GM21423 (cell line): ENCODE measurements at regions not wholly inside any gene's neighbourhood (a gene's known extent, or its start where the extent isn't known, plus 50 kb on each side); places are given as distances from the start of the nearest gene placed in this dataset.
"Not testable (repeated sequence)": the region's sequence is repeated elsewhere in the genome, so short reads cannot be mapped to it uniquely, and the experiment has no call there.

Experiments
- ATAC-seq: cut with Tn5 transposase; IDR thresholded peaks from one replicate; pipeline ENCODE4 v1.9.1; 2021; ENCODE audit warnings: mild to moderate bottlenecking, moderate library complexity; ENCODE audit not compliant: unreplicated experiment

DNA sequence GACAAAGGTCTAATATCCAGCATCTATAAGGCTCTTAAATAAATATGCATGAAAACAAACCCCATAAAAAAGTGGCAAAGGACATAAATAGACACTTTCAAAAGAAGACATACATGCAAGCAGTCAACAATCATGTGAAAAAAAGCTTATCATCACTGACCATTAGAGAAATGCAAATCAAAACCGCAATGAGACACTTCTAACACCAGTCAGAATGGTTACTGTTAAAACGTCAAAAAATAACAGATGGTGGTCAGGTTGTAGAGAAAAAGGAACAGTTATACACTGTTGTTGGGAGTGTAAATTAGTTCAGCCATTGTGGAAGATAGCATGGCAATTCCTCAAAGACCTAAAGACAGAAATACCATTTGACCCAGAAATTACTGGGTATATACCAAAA lies 440.7 kb upstream of the KCNMB2 start:
- ATAC-seq = no peak

DNA sequence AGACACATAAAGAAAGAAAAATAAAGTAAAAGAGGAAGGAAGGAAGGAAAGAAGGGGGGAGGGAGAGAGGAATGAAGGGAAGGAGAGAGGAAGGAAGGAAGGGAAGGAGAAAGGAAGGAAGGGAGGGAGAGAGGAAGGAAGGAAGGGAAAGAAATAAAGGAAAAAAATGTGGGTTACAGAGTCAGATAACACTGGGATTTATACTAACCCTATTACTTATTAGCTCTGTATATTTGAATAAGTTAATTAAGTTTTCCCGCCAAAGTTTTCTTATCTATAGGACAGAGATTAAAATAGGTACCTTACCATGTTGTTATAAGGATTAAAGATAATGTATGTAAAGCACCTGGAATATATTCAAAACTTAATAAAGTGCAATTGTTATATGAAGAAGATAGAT lies 439.3 kb upstream of the KCNMB2 start:
- ATAC-seq = no peak

DNA sequence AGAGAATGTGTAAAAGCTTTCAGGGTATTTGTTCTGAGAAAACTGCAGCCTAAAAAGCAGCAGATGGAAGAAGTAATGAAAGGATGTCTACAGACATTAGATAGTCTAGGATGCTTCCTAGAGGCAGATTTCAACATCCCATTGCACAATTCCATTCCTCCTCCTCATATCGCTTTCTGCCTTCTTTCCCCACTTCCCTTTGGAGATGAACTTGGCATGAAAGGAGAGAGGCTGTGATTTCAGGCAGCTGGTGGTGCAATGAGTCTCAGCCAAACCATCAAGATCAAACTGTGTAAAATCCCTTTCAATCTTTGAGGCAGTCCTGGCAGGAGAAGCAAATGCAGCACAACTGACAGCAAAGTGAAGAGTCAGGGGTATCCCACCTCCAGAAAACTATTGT lies 438.7 kb upstream of the KCNMB2 start:
- ATAC-seq = no peak

DNA sequence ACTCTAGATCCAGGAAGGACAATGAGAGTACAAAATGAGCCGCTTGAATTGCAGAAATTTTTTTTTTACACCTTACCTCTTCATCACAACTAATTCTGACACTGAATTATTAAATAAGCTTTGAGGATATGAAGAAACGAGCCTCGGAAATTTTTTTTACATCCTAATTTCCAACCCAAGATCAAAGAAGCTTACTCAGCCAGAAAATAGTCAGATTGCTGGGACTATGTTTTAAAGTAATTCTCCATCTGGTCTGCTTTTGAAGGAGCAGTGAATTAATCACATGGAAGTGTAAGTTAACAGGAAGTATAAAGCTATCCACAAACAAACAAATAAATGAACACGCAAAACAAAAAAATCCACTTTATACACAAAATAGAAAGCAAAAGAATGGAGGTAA lies 437.0 kb upstream of the KCNMB2 start:
- no peak for ATAC-seq

DNA sequence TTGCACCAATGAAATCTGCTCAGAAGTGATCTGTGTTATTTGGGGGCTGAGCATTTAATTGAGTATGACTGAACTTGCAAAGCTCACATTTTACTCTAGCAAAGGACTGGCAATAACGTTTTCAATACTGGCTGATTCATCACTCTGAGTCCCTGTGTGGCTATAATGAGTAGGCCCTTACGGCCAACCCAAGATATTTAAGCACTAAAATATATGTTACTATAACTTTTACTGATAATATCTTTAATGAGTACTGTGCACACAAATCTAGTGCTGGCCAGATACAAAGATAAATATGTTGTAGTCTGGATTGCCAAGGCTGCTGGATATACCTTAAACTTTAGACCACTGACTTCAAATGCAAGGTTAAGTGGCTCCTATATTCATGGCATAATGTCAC lies 436.4 kb upstream of the KCNMB2 start:
- ATAC-seq = no peak

DNA sequence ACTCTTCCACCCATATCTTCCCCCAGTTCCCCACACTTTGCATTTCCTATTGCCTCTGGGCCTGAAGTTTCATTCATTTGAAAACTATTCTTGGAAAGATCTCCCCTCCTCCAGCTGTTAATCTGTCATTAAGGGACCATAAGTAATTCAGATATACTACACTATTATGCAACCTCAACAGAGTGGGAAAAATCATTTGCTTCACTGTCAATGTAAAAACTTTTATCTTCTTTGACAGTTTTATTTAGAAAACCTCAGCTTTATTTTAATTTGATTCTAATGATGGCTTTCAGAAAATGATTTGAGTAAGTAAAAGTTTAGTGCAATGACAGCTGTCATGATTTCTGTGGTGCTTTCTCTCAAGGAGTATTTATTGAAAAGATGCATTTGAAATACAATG lies 435.3 kb upstream of the KCNMB2 start:
- ATAC-seq = no peak

DNA sequence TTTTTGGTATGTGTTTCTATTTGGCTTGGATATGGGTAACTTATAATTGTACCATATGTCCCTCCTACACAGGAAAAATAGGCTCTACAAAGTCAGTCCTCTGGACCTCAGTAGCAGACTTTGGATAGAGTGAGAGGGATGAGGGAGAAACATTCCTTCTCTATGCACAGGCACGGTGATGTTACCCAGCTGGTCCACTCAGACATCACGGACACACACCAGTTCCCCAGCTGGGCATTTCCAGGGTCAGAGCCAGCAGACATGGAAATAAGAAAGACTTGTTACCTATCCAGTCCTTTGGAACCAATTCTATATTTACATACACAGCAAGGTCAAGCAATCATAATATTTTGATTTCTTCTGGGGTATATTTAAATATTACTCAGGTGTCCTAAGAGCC lies 433.1 kb upstream of the KCNMB2 start:
- no peak for ATAC-seq

DNA sequence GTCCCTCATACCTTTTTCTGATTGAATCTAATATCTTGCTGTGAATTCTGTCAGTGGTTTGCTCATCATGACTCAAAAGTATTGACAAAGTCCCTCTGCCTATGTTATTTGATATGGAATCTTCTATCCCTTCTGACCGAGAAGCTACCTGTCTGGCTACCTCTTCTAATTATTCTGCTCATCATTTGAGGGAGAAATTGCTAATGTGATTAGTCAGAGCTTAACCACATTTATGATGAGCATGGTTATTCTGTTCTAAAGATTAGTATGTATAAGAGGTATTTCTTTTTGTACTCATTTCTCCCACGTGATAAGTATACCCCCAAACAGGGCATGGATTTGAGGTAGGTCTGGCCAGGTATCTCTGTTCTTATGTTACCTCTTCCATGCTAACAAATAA lies 428.4 kb upstream of the KCNMB2 start:
- no peak for ATAC-seq

DNA sequence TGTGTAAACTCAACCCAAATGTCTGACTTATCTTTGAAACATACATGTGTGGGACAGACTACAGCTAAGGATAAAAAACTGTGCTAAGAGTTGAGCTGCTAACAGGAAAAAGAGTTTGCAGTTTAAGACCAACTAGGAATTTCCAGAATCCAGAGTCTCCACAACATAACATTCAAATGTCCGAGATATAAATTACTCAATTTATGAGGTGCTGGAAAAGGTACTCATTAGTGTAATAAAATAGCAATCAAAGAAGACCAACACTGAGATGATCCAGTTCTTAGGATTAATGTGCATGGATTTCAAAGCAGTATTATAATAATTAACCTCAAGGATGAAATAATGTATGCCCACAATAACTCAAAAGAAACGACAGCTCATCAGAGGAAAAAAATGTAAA lies 426.5 kb upstream of the KCNMB2 start:
- ATAC-seq = no peak

DNA sequence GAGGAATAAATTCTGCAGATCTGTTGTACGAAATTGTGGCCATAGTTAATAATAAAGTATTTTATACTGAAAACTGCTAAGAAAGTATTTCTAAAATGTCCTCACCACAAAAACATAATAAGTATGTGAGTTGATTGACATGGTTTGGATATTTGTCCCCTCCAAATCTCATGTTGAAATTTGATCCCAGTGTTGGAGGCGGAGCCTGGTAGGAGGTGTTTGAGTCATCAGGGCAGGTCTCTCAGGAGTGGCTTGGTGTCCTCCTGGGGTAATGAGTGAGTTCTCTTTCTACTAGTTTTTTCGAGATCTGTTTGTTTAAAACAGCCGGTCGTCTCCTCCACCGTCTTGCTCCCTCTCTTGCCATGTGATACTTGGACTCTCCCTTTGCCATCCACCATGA lies 424.1 kb upstream of the KCNMB2 start:
- ATAC-seq = no peak

DNA sequence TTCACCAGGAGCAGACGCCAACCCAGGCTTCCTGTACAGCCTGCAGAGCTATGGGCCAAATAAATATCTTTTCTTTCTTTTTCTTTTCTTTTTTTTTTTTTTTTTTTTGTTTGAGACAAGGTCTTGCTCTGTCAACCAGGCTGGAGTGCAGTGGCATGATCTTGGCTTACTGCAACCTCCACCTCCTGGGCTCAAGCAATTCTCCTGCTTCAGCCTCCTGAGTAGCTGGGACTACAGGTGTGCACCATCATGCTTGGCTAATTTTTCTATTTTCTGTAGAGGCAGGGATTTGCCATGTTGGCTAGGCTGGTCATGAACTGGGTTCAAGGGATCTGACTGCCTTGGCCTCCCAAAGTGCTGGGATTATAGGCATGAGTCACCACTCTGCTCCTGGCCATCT lies 423.7 kb upstream of the KCNMB2 start:
- not testable (repeated sequence) for ATAC-seq

DNA sequence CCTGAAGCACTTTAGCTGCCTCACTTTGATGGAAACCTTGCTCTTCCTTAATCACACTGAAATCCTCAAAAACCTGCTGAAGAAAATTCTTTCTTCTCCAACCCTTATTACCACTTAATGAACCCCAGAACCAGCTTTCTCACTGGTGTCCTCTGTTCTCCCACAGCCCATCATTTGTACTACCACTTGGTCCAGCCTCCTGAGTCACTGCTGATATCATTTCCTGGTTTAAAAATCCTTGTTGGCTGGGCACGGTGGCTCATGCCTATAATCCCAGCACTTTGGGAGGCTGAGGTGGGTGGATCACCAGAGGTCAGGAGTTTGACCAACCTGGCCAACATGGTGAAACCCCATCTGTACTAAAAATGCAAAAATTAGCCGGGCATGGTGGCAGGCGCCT lies 418.6 kb upstream of the KCNMB2 start:
- no peak for ATAC-seq

DNA sequence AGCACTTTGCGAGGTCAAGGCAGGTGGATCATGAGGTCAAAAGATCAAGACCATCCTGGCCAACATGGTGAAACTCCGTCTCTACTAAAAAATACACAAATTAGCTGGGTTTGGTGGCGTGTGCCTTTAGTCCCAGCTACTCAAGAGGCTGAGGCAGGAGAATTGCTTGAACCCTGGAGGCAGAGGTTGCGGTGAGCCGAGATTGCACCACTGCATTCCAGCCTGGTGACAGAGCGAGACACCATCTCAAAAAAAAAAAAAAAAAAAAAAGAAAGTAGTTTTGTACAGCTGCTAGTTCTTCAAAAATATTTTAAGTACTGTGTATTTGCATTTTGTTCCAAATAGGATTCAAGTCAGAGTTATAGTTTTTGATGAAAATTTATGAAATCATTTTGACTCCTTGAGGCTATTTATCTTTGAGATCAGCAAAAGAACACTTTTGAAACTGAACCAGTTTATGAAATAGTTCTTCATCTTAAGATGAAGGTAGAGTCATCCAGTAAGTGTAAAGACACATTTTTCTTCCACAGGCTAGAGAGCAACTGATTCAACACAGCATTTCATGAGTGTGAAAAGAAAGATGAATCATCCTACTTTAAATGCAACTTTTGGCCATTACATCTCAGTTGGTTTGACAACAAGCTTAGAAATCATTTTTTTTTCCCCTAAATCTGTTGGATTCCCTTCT lies 416.5 kb upstream of the KCNMB2 start:
- not testable (repeated sequence) for ATAC-seq

DNA sequence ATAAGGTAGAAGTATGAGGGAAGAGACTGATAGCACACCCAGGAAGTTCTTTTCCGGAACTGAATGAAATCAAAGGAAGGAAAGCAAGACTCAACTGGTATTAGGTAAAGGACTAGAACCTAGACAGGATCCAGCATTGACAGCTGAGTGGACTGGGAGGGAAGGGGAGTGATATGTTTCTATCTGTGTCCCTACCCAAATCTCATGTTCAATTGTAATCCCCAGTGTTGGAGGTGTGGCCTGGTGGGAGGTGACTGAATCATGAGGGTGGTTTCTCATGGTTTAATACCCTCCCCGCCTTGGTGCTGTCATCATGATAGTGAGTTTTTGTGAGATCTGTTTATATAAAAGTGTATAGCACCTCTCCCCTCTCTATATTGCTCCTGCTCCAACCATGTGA lies 415.9 kb upstream of the KCNMB2 start:
- no peak for ATAC-seq

DNA sequence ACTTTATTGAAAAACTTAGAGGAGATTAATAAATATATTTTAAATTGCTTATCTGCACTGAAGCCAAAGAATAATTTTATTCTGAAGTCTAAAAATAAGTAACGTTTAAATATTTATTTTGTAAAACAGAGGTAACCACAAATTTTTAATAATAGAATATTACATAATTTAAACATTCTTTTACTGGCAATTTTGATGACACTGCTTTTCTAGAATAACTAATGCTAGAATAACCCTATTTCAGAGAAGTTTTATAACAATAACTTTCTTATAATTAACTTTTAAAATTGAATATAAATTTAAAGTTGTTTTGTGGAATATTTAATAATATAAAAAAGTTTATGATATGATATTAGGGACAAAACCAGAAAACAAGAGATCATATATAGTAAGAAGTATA lies 409.6 kb upstream of the KCNMB2 start:
- ATAC-seq = no peak

DNA sequence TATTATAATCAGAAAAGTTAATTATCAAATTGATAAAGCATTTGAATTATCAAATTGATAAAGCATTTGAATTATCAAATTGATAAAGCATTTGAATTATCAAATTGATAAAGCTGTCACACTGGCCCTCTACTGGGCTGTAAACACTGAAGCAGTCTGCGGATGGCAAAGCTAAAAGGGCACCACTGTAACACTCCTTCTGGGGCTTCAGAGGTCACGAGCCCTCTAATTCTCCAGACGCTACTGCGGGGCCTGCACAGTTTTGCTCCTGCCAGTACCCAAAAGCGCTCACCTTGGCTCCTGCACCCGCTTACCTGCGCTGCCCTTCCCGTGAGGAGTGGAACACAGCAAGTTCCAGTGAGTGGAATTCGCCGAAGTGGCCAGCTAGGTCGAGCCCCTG lies 409.0 kb upstream of the KCNMB2 start:
- no peak for ATAC-seq

DNA sequence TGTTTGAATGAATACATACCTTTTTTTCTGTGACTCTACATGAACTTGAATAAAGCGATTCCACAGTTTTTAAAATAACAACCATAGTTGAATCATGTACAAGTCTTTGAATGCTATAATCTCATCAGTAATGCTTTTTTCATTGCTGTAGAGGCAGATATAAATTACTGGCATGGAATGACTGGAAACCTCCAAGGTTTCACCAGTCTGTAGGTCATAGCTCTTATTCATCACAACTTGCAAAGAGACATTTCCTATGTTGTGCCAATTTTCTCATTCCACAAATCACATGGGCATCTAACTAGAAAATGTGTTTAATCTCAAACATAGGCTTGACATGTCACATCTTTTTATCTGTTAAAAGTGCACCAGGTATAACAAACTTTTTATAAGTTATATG lies 407.1 kb upstream of the KCNMB2 start:
- no peak for ATAC-seq

DNA sequence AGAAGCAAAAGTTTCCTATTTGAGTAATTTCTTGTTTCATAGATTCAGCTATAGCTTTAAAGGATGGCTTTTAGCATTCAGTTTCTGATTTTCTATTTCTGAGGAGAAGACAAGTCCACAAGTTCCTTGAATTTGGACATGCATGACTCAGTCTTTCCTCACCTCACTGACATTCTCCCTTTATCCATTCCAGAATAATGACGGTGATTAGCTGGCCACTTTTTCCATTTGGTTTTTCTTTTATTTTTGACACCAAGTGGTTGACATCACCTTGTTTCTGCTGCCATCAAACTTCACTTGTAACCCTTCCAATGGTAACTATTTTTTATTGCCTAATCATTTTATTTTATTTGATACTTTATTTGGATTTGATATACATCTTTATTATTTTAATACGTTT lies 404.4 kb upstream of the KCNMB2 start:
- no peak for ATAC-seq

DNA sequence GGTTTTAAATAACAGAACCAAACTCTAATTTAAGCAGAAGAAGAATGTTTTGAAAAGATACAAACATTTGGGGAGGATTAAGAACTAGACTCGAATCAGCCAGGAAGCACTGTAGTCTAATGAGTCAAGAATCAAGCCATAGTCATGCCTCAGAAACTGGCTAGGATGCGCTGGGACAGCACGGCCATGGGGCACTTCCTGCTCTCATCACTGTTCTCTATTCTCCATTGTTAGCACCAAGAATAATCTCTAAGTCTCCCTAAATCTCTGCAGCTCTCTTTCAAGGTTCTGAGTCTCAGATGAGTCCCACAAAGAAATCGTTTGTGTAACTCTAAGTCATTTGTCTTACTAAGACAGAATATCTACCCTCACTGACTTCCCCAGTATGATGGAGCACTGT lies 399.0 kb upstream of the KCNMB2 start:
- no peak for ATAC-seq

DNA sequence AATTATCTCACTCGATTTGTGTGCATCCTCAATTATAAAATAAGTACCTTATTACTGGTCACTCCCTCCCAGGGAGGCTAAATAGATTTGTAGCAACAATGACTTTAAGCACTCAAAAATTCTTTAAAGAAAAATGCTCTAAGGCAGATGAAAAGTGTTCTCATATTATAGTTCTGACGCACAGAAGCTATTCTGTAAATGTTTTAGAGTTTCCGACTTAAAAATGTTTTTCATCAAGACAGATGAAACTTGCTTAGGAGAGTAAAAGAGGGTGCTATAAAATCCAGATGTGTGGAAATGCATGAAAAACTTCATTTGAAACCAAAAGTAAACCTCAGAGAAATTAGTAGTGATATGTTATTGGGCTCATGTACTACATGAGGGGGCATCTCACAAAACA lies 398.4 kb upstream of the KCNMB2 start:
- no peak for ATAC-seq

DNA sequence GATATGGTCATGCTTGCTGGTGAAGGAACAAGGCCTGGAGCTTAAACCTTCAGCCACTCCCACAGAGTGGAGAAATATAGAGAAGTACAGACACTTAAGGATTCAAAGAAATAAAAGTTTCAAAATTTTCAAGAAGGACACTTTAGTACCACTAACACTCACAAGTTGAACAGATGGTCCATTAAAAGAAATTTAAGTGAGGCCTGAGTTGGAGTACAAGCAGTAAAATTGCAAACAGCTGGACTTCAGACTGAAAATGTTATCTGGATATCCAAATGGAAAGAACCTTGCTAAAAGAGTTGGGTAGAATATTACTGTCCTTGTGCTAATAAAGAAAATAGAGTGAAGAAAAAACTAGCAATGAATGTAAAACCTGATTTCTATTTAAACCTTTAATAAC lies 397.1 kb upstream of the KCNMB2 start:
- no peak for ATAC-seq

DNA sequence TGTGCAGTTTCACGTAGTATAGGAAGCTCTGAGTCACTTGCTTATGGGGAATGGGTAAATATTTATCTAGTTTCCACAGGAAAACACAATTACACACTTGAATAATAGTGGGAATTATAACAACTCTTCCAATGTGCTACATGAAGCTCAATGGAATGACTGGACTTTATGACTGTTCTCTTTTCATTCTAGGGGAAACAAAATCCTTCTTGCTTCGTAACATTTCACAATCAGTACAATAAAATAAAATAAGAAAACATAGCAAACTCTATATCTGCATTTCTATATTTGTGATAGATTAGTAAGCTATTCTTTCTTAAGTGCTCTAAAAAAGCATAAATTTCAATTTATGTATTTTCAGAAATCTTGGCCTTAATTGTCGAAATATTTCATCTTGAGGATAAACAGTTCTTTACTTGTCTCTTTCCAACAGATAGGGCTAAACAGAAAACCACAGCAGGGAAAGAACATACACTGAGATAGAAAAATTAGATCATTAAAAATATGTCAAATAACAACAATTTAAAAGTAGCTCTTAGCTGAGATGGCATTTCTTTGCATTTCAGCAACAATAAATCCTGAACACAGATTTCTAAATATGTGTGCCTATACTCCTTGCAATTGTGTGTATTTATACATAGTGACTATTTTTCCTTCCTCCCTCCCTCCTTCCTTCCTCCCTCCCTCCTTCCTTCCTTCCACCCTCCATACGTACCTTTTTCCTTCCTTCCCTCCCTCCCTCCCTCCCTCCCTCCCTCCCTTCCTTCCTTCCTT lies 395.5 kb upstream of the KCNMB2 start:
- ATAC-seq = no peak

DNA sequence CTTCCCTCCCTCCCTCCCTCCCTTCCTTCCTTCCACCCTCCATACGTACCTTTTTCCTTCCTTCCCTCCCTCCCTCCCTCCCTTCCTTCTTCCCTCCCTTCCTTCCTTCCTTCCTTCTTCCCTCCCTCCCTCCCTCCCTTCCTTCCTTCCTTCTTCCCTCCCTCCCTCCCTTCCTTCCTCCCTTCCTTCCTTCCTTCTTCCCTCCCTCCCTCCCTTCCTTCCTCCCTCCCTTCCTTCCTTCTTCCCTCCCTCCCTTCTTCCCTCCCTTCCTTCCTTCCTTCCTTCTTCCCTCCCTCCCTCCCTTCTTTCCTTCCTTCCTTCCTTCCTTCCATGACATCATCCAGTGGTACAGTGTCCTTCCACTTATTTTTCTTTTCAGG lies 394.9 kb upstream of the KCNMB2 start:
- ATAC-seq = not testable (repeated sequence)
